Right lobe of liver (tissue), 6 donors: ENCODE measurements at regions not wholly inside any gene's neighbourhood (a gene's known extent, or its start where the extent isn't known, plus 50 kb on each side); places are given as distances from the start of the nearest gene placed in this dataset.
A peak's percentile ranks its signal among the peaks of the same experiment; 100 is the strongest.

Source experiments
- ATAC-seq, 4 donors: fragments of 200-7000 bp; cut with Tn5 transposase; one replicate each; pipeline ENCODE4 v1.9.1; 2020; ENCODE audit warnings: mild to moderate bottlenecking in 4 of 4, moderate library complexity in 4 of 4
- DNase-seq, 3 donors: peaks; one replicate each; pipeline ENCODE4 v3.0.0-alpha.2; 2020
- H3K27ac ChIP-seq, 3 donors: fragments of 200-600 bp; one replicate each; pipeline ENCODE4 v1.8.0; 2022
- H3K27me3 ChIP-seq, 2 donors: fragments of 200-600 bp; one replicate each; pipeline ENCODE4 v1.8.0; 2022
- H3K36me3 ChIP-seq, 4 donors: fragments of 200-600 bp; sonication (generic) in 1 of 4; one replicate each; pipeline versions ENCODE4 v1.5.1 to v1.8.0; 2017 to 2022; ENCODE audit warnings: control low read depth in 1 of 4
- H3K4me1 ChIP-seq, 4 donors: fragments of 200-600 bp; sonication (generic) in 1 of 4; one replicate each; pipeline versions ENCODE4 v1.5.1 to v1.8.0; 2017 to 2022; ENCODE audit warnings: control low read depth in 1 of 4
- H3K4me3 ChIP-seq, 3 donors: fragments of 200-600 bp; one replicate each; pipeline ENCODE4 v1.8.0; 2022
- H3K9me3 ChIP-seq, 4 donors: fragments of 200-600 bp; sonication (generic) in 1 of 4; one replicate each; pipeline versions ENCODE4 v1.5.1 to v1.8.0; 2017 to 2022; ENCODE audit warnings: control low read depth in 1 of 4
- POLR2A ChIP-seq: fragments of 450-650 bp; IDR thresholded peaks from one replicate; pipeline ENCODE4 v1.6.1; 2017; ENCODE audit warnings: antibody characterized with exemption, mild to moderate bottlenecking
- WGBS: methylation state at CpG from one replicate; pipeline ENCODE4 v1.1.6; 2018; ENCODE audit warnings: low coverage, low lambda C conversion rate; ENCODE audit not compliant: insufficient coverage; ENCODE audit errors: missing lambda C conversion rate; 5-methylcytosine and 5-hydroxymethylcytosine counted together
- intact Hi-C, 2 donors: fragments of 100-400 bp; cut with DNase I; formaldehyde crosslinking; loops; one replicate each; pipeline versions ENCODE4 v1.11.2 to v1.14.1; 2022
- TF ChIP-seq, protein P1 (sequence below), 4 donors: fragments of 200-600 bp in 3 of 4; fragments of 450-650 bp in 1 of 4; IDR thresholded peaks; one replicate each; pipeline versions ENCODE4 v1.5.1 to v1.8.0; 2016 to 2022; ENCODE audit warnings: antibody characterized with exemption in 4 of 4, mild to moderate bottlenecking in 2 of 4
- donor health status: DM: no; HTN: yes; CAD: no.
- donor health status: DM: no; HTN: no; CAD: no.
- donor health status: DM: no; HTN: no; CAD: no.
- donor health status: DM: no; HTN: yes; CAD: no.
- donor health status: DM: no; HTN: yes; CAD: no.

DNA sequence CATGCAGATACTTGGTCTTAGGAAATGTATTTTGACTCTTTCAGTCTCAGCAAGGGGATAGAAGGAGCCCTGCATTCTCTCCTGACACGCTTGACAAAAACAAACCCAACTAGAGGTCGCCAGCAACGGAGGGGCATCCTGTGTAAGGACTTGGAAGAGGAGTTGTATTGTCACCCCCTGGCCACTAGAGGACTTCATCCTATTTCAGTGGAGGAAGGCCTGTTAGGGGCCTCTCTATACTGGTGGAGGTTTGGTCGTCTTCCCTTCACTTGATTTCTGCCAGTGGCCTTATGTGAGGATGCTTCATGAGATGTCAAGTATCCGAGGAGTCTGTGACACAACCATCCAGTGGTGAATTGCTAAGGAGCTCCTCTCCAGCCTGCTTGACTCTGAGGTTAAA, 122.8 kb upstream of the STC2 start:
- no peak overlapping the region for H3K4me3 ChIP-seq
- ATAC-seq (peak in 2 of 4 donors; percentile 10 to 49), DNase-seq (no peak)
- no peaks in the 10 kb centered on the region for H3K27me3 ChIP-seq
- peaks cover 0 to 16% (median 8%) of the 10 kb centered on the region in 4 donors for H3K4me1 ChIP-seq
- H3K9me3 ChIP-seq, result no peaks in the 10 kb centered on the region
- intact Hi-C loops, result no loop called here
- WGBS, result 71% methylated on average over 4 of the region's 5 CpGs
- TF ChIP-seq, protein P1, sequence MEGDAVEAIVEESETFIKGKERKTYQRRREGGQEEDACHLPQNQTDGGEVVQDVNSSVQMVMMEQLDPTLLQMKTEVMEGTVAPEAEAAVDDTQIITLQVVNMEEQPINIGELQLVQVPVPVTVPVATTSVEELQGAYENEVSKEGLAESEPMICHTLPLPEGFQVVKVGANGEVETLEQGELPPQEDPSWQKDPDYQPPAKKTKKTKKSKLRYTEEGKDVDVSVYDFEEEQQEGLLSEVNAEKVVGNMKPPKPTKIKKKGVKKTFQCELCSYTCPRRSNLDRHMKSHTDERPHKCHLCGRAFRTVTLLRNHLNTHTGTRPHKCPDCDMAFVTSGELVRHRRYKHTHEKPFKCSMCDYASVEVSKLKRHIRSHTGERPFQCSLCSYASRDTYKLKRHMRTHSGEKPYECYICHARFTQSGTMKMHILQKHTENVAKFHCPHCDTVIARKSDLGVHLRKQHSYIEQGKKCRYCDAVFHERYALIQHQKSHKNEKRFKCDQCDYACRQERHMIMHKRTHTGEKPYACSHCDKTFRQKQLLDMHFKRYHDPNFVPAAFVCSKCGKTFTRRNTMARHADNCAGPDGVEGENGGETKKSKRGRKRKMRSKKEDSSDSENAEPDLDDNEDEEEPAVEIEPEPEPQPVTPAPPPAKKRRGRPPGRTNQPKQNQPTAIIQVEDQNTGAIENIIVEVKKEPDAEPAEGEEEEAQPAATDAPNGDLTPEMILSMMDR (IDR thresholded peaks at IDR 0.05), result peak; percentile 18 to 34 (median 27)
- no peak for TF ChIP-seq POLR2A
- H3K27ac ChIP-seq, result no peak overlapping the region
- H3K36me3 ChIP-seq, result no peaks in the 10 kb centered on the region

DNA sequence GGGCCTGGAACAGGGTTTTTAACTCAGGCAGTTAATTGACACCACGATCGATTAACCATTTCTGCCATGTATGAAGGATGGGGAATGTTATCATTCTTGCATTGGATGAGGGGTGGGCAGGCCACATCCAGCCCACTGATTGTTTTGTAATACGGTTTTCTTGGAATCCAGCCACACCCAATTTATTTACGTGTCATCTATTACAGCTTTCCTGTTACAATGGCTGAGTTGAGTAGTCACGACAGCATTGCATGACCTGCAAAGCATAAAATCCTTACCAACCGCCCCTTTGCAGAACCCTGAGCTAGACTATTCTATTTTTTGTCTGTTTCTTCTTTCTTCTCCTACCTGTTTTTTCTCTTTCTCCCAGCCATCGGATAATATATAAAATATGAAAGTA, 122.0 kb upstream of the STC2 start:
- Histone ChIP-seq H3K4me3 (no peak overlapping the region), H3K27me3 (no peaks in the 10 kb centered on the region), H3K27ac (no peak overlapping the region), H3K36me3 (no peaks in the 10 kb centered on the region), H3K4me1 (peaks cover 0 to 16% (median 8%) of the 10 kb centered on the region in 4 donors), H3K9me3 (no peaks in the 10 kb centered on the region)
- 54% methylated on average over 7 of the region's 7 CpGs for WGBS
- intact Hi-C loops, result no loop called here
- ATAC-seq (no peak), DNase-seq (no peak)
- TF ChIP-seq, protein P1 (IDR thresholded peaks at IDR 0.05), result no peak
- no peak for TF ChIP-seq POLR2A

GRCh38 chr5:173448856-173449255, 120.6 kb upstream of the STC2 start:
- intact Hi-C loops, result no loop called here
- Histone ChIP-seq H3K4me1 (peaks cover 0 to 16% (median 8%) of the 10 kb centered on the region in 4 donors), H3K36me3 (no peaks in the 10 kb centered on the region), H3K9me3 (no peaks in the 10 kb centered on the region), H3K27ac (no peak overlapping the region), H3K27me3 (no peaks in the 10 kb centered on the region), H3K4me3 (no peak overlapping the region)
- TF ChIP-seq, protein P1 (IDR thresholded peaks at IDR 0.05), result no peak
- no peak for TF ChIP-seq POLR2A
- DNase-seq, result no peak
- ATAC-seq, result no peak
- 85% methylated on average over 6 of the region's 6 CpGs for WGBS

GRCh38 chr5:173443971-173444370, 115.8 kb upstream of the STC2 start:
- intact Hi-C loops, result no loop called here
- ATAC-seq (no peak), DNase-seq (no peak)
- no peaks in the 10 kb centered on the region for H3K36me3 ChIP-seq
- 42% methylated on average over 4 of the region's 4 CpGs for WGBS
- no peaks in the 10 kb centered on the region for H3K4me1 ChIP-seq
- no peaks in the 10 kb centered on the region for H3K27me3 ChIP-seq
- H3K9me3 ChIP-seq, result no peaks in the 10 kb centered on the region
- no peak overlapping the region for H3K27ac ChIP-seq
- H3K4me3 ChIP-seq, result no peak overlapping the region
- no peak for TF ChIP-seq POLR2A
- TF ChIP-seq, protein P1 (IDR thresholded peaks at IDR 0.05), result no peak

DNA sequence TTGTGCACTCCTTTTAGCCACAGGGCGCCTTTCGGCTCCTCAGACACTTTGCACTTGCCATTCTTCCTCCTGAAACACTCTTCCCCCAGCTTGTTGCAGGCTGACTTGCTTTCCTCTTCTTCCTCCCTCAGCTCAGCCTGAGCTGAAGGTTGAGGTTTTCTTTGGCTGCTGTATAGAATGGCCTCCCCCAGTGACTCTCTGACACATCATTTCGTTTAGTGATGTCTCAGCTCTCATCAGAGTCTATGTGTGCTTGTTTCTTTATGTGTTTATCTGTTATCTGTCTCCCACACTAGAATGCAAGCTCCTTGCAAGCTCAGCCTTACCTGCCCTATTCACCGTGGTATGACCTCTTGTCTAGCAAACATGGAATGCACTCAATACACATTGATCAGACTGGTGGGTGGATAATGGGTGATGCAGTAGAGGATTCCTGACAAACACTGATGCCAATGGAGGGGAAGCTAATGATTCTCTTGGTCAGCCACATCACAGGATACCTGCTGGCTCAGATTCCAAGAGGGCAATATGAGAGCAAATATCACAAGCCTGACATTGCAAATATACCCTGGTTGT, 112.9 kb upstream of the STC2 start:
- Histone ChIP-seq H3K4me1 (no peaks in the 10 kb centered on the region), H3K9me3 (no peaks in the 10 kb centered on the region), H3K4me3 (no peak overlapping the region), H3K27me3 (no peaks in the 10 kb centered on the region), H3K27ac (no peak overlapping the region), H3K36me3 (no peaks in the 10 kb centered on the region)
- no peak for DNase-seq
- no peak for TF ChIP-seq POLR2A
- TF ChIP-seq, protein P1 (IDR thresholded peaks at IDR 0.05), result no peak
- peak in 1 of 4 donors; percentile 97 for ATAC-seq
- intact Hi-C loops, result no loop called here
- WGBS, result 37% methylated on average over 4 of the region's 4 CpGs
